ENCODE measurements at regions not wholly inside any gene's neighbourhood (a gene's known extent, or its start where the extent isn't known, plus 50 kb on each side); places are given as distances from the start of the nearest gene placed in this dataset.

DNA sequence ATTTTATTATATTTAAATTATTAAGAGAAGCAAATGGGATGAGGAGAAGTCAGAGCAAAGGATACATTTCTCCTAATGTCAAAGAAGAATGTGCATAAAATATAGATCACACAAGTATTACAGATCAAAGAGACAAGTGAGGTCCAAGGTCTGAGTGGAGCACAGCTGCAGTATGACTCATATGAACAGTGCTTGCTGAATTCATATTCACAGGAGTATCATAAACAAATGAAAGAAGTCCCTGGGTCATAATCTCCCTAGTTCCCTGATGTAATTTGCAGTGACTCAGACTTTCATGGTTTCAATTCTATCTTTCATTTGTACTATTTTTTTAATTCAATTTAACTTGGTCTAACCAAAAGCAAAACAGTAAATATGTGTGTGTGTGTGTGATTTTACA lies 499.0 kb upstream of the CCDC179 start:
- no peak for DNase-seq

DNA sequence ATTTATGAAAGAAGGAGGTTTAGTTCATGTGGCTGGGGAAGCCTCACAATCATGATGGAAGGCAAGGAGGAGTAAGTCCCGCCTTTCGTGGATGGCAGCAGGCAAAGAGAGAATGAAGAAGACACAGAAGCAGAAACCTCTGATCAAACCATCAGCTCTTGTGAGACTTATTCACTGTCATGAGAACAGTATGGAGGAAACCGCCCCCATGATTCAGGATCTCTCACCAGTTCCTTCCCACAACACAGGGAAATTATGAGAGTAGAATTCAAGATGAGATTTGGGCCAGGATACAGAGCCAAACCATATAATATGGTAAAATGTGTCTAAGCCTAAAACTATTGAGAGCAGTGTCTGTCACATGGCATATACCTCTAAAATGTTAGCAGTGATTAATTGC lies 503.8 kb upstream of the CCDC179 start:
- DNase-seq, result no peak

DNA sequence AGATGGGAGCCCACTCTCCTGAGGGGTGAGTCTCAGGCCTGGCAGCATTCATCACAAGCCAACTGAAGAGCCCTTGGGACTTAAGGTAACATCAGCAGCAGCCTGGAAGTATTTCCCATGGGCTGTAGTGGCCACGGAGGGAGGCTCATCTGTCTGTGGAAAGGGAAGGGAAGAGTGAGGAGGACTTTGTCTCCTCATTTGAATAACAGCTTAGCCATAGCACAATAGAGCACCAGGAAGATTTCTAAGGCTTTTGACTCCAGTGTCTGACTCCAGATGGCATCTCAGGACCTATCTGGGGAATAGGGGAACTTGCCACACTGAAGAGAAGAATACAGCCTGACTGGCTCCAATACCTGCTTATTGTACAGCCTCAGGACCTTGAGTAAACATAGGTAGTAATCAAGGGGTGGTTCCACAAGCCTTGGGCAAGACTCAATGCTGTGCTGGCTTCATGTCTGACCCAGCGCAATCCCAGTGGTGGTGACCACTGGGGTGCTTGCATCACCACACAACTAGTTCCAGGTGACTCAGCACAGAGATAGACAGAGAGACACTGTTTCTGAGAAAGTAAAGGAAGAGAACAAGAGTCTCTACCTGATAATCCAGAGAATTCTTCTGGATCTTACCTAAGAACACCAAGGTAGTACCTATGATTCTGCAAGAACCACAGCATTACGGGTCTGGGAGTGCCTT lies 510.5 kb upstream of the CCDC179 start:
- DNase-seq, result no peak

DNA sequence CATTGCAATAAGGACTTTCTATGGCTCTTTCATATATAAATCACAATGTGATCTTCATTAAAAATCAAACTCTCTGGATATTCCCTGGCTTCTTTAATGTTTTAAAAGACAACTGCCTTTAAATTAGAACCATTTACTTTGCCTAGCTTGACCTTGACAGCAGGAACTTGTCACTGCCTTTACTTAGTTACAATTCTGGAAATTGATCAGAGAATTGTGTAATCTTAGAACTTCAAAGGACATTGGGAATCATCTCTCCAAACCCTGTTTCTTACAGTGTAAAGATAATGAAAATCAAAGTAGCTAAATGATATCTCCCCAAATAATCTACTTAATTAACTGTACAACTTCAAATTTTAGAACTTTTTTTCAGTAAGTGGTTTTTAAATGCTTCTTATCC lies 517.6 kb upstream of the CCDC179 start:
- peak; percentile 38 to 45 for DNase-seq

DNA sequence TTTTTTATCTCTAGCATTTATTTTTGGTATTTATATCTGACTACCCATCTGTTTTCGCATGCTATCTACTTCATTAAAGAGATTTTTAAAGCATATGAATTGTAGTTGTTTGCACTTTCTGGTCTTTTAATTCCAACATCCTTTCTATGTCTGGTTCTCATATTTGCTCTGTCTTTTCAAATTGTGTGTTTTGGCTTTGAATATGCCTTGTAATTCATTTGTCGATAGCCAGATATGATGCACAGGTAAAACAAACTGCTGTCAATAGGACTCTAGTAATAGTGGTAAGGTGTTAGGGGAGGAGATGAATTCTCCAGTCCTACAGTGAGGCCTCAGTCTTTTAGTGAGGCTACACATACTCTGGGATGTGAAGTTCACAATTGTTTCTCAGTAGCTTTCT lies 530.8 kb upstream of the CCDC179 start:
- no peak for DNase-seq

DNA sequence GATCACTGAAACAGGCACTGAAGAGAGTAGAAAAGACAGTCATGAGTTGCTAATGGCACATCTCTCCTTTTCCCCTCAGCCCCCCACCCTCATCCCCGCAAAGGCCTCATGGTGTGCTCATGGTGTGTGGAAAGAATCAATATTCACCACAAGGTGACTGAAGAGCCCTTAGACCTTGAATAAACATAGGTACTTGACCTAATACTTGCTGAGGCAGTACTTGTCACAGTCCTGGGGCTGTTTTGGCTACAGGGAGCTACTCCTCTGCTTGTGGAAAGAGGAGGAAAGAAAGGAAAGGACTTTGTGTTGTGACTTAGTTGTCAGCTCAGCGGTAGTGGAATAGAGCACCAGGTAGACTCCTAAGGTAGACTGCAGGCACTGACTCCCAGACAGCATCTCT lies 537.8 kb upstream of the CCDC179 start:
- DNase-seq, result no peak

DNA sequence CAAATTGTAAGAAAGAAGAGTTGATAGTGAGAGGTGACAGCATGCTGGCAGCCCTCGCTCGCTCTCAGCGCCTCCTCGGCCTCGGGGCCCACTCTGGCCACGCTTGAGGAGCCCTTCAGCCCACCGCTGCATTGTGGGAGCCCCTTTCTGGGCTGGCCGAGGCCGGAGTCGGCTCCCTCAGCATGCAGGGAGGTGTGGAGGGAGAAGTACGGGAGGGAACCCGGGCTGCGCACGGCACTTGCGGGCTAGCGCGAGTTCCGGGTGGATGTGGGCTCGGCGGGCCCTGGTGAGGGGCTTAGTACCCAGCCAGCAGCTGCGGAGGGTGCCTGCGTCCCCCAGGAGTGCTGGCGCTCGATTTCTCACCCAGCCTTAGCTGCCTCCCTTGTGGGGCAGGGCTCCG lies 539.7 kb upstream of the CCDC179 start:
- DNase-seq, result no peak

DNA sequence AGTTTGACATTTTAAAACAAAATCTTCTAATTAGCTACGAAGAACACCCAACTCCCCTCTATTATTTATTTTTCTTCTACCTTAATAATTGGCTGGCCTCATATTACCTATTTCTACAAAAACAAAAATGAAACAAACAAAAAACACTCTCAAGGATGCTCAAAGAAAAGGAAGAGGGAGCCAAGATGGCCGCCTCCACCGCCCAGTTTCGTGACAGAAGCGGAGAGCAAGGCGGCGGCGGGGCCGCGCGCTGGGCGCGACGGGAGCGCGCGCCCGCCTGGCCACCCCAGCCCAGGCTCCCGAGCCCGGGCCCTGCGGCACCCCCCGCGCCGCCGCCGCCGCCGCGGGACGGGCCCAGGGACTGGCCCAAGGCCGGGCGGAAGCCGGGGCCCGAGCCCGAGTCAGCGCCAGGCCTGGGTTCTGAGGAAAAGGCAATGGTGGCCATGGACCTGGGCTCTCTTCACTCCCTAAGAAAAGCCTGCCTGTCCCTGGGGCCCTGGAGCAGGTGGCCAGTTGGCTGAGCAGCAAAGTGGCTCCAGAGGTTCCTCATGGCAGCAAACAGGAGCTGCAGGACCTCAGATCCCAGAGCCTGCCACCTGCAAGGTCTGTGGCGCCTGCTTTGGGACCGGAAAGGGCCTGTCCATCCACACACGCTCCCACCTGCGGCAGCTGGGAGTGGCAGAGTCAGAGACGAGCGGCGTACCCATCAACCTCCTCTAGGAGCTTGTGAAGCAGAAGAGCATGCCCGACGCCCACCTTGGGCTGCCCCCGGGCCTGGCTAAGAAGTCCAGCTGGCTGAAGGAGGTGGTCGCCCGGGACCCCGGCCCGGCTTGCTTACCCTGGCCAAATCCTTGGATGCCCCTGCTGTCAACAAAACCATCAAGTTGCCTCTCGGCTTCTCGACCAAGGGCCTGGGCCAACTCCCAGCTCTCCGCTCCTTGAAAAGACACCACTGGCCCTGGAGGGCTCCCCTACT lies 543.2 kb upstream of the CCDC179 start:
- DNase-seq, result no peak

DNA sequence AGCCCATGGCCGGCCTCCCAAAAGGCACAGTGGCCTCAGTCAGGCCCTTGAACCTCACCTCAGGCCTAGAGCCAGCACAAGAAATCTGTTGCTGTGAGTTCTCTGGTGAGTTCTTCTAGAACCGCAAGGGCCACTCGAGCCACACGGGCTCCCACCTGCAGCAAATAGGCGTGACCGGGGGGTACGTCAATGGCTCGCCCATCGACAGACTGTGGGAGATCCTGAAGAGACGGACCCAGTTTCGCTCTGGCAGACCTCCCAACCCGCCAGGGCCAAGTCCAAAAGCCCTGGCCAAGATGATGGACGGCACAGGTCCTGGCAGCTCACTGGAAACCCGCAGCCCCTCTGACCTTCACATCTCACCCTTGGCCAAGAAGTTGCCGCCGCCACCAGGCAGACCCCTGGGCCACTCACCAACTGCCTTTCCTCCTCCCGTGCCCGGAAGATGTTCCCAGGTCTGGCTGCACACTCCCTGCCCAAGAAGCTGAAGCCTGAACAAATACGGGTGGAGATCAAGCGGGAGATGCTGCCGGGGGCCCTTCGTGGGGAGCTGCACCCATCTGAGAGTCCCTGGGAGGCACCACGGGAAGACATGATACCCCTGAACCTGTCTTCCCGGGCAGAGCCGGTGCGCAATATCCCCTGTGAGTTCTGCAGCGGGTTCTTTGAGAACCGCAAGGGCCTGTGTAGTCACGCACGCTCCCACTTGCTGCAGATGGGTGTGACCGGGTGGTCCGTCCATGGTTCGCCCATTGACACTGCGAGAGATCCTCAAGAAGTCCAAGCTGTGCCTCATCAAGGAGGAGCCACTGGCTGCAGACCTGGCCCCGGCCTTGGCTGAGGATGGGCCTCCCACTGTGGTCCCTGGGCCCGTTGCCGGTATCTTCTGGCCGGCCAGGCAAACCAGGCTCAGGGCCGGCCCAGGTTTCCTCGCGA lies 544.2 kb upstream of the CCDC179 start:
- DNase-seq, result no peak

DNA sequence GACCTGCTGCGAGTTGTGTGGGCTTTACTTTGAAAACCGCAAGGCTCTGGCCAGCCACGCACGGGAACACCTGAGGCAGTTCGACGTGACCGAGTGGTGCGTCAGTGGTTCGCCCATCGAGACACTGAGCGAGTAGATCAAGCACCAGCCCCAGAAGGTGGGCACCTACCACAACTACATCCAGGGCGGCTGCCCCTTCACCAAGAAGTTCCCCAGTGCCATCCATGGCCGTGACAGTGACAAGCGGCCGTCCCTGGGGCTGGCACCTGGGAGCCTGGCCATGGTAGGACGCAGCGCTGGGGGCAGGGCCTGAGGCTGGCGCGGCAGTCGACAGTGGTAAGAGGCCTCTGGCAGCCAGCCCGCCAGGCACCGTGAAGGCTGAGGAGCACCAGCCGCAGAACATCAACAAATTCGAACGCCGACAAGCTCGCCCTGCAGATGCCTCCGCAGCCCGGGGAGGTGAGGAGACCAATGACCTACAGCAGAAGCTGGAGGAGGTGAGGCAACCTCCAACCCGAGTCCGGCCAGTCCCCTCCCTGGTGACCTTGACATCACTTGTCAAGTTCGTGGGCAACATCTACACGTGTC lies 545.2 kb upstream of the CCDC179 start:
- no peak for DNase-seq

DNA sequence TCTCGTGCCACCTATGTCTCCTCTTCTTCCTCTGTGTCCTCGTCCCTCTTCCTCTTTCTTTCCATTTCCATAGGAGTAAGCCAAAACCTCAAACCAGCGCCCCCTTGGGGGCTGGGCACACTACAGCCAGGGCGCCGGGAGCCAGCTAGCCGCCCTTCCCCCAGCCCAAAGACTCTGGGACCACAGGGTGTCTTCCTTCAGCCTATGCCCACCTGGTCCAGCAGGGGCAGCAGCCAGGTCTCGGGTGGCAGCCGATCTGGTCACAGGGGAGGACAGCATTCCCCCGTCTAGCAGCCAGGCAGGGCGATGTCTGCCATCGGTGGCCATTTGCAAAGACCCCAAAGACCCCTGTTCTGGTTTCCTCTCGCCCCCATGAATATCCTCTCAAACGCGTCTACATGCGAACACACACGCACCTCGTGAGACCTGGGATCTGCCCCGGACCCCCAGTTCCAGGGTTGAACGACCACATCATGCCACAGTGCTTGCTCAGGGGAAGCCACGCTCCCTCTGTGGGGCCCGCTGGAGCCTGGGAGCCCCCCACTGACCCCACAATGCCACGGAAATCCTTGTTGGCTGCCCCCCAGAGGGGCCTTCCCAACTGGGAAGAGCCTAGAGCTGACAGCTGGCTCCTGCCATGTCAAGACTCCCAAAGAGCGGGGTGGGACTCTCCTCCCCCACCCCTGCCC lies 546.0 kb upstream of the CCDC179 start:
- no peak for DNase-seq

DNA sequence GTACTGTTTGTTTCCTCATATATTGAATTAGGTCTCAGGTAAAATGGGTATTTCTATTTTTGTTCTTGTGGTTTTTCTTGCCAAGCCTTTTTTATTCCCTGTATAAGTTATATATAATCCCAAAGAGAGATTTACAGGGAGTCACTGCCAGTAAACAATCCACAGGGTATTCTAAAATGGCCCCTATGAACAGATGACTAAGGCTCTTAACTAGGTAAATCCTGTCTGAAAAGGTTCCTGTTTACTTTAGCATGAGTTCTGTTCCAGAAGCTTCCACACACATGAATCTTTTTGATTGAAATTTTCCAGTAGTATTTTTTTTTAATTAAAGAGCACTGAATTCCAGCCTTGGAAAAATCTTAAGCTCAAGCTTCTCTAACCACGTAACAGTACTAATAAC lies 552.8 kb upstream of the CCDC179 start:
- DNase-seq, result no peak

DNA sequence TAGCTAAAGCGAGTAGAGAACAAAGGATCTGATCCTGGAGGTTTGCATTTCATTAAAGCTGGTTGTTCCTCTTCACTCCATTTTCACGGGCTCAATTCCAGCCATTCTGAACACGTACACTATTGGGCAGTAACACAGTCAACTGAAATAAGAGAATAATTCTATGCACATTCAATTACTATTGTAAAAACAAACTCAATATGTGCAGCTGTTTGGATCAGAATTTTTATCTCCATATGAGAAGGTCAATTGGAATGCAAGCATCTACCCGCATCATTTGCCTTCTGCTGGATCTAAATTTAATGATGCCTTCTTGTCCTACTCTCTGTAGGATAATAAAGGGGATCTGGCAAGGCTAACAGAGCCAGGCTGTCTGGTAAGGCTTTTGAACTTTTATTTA lies 562.8 kb upstream of the CCDC179 start:
- DNase-seq, result no peak

DNA sequence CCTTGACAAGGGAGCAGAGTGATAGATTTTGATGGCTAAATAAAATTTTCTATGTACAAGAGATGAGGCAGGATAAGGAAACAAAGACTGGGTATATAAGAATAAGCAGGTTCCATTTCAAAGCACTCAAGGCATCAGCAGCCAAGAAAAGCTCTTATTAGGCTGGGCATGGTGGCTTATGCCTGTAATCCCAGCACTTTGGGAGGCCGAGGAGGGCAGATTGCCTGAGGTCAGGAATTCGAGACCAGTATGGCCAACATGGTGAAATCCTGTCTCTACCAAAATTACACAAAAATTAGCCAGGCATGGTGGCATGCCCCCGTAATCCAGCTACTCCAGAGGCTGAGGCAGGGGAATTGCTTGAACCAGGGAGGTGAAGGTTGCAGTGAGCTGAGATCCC lies 563.4 kb upstream of the CCDC179 start:
- DNase-seq, result no peak

DNA sequence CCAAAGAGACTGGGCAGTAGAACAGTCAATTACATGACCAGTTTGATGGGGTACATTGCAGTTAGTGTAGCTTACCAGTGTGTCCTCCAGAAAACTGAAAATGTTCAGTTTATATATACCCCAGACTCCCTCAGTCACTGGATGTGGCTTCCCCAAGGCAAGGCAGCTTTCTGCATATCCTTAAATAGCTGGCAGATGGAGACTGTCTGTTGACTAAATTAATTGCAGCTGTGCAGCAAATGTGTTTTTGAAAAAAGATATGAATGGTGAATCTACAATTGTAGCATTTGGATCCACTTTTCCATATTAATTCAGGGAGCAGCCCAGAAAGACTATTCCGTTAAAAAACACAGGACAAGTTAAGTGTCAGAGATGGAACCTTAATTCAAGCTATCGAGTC lies 565.1 kb upstream of the CCDC179 start:
- no peak for DNase-seq

DNA sequence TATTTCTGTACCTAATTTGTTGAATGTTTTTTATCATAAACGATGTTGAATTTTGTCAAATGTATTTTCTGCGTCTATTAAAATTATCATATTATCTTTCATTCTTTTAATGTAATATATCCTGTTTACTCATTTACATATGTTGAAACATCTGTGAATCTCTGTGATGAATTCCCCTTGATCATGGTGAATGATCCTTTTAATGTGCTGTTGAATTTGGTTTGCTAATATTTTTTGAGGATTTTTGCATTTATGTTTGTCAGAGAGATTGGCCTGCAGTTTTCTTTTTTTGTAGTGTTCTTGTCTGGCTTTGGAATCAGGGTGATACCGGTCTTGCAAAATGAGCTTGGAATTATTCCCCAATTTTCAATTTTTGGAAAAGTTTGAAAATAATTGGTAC lies 569.3 kb upstream of the CCDC179 start:
- no peak for DNase-seq

DNA sequence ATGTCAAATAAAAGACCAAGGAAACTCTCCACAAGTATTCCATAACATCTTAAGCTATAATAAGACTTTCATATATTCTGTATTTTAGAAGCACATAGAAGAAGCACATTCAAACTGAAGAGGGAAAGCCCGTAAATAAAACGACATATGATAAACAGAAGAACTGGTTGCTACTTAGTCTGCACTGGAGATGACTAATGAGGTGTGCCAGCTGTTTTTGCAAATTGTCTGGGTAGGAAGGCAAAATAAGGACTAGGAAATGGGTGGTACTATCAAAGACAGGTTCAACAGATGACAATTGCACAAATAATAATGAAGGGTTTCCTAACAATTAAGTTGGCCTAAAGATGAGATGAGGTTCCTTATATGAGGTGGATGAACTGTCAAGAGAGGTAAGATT lies 593.2 kb upstream of the CCDC179 start:
- no peak for DNase-seq

DNA sequence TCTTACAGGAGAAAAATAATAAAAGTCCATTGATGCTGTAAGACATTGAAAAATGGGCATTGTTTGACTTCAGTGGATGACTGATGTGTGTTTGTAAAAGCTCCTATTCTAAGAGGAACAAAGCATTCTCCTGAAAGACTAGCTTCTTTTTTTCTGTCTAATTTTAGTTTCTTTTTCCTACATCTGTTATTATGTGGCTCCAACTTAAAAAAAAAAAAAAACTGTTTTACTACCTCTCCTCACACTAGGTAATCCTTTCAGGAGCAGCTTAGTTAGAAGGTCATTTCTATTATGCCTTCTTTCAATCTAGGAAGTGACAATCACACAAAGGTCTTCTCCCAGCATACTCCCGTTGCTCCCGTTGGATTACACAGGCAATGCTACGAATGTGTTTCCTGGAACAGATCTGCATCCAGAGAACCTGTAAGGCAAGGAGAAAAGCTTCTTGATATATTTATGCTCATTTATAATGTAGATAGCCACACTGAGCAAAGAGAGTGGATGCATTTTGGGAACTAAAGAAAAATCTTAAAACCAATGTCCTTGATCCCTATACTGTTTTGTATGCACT lies 595.1 kb upstream of the CCDC179 start:
- no peak for DNase-seq

DNA sequence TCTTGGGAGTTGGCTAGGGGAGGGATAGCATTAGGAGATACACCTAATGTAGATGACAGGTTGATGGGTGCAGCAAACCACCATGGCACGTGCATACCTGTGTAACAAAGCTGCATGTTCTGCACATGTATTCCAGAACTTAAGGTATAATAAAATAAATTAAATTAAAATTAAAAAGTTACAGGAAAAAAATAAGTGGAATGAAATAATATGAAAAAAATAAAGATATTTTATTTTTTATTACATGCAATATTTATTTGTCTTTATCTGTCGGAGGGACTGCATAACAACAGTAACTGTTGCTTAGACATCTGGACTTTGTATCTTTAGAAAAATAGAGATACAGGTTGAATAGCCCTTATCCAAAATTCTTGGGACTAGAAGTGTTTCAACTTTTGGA lies 597.4 kb upstream of the CCDC179 start:
- DNase-seq, result no peak

DNA sequence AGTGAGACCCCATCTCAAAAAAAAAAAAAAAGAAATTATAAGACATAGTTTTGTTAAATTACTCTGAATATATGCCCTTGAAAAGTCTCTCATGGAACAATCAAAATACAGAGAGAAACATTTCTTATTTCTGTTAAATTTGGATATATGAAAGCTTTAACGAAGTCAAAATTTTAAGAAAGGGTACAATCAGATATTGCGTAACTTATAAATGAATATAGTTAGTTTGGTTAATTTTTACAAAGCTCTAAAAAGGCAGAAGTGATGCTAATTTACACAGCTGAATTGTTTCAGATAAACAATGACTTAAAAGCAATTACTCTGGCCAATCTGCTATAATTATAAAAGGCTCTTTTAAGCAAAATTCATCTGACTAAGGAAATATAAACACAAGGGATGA lies 611.6 kb upstream of the CCDC179 start:
- no peak for DNase-seq

DNA sequence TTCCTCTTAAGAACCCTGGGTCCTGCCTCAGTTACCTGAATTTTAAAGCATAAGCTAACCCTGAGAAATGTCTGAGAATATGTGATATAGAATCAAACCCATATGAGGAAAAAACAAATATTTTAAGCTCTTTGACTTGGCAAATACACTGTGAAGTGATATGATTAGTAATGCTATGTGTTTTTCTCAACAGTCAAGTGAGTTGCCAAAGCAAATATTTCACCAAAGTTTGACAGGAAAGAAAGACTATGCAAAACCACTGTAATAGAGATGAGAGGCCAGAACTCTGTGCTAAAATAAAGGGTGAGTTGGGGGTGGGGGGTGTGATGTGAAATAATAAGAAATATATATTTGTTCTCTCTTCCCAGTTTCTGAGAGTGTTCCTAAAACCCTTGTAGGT lies 613.5 kb upstream of the CCDC179 start:
- DNase-seq, result no peak
